ENCODE measurements at regions not wholly inside any gene's neighbourhood (a gene's known extent, or its start where the extent isn't known, plus 50 kb on each side); places are given as distances from the start of the nearest gene placed in this dataset.

GRCh38 chr9:106082621-106083020 lies 388.3 kb downstream of the TMEM38B start:
- H3K4me1 Mint-ChIP-seq (ENCODE audit: low read depth, unreplicated experiment): no peaks in the 10 kb centered on the region

GRCh38 chr9:106084702-106085101 lies 390.4 kb downstream of the TMEM38B start:
- ChIA-PET CTCF (no interaction called here), POLR2A (no interaction called here)
- H3K36me3 ChIP-seq (ENCODE audit: control insufficient read depth, insufficient read depth, low read length): no peaks in the 10 kb centered on the region

More at GRCh38 chr9:106082621-106083020, 388.3 kb downstream of the TMEM38B start:
- ChIA-PET POLR2A (no interaction called here), CTCF (no interaction called here)
- no peak for DNase-seq
- no peaks in the 10 kb centered on the region for H3K9me3 ChIP-seq
- Mint-ChIP-seq H3K4me3 (ENCODE audit: unreplicated experiment) (no peak overlapping the region), H3K27me3 (ENCODE audit: insufficient read depth, unreplicated experiment) (no peaks in the 10 kb centered on the region), H3K36me3 (ENCODE audit: insufficient read depth, unreplicated experiment) (no peaks in the 10 kb centered on the region), H3K9me3 (ENCODE audit: unreplicated experiment) (no peaks in the 10 kb centered on the region), H3K27ac (ENCODE audit: unreplicated experiment) (no peak overlapping the region)
- no peak overlapping the region for H3K4me3 ChIP-seq (ENCODE audit: low read depth, low read length)
- no peak for TF ChIP-seq CTCF (IDR thresholded peaks at IDR 0.05; ENCODE audit: insufficient read depth in 1 of 2, low read depth in 1 of 2, low read length in 1 of 2, severe bottlenecking in 1 of 2, unreplicated experiment in 1 of 2)
- intact Hi-C loops (cut with micrococcal nuclease; ENCODE audit: unreplicated experiment): no loop called here
- H3K4me1 ChIP-seq: peaks cover 7% of the 10 kb centered on the region; the same call in 1 of the 2 replicates
- no peaks in the 10 kb centered on the region for H3K36me3 ChIP-seq (ENCODE audit: control insufficient read depth, insufficient read depth, low read length)
- no peaks in the 10 kb centered on the region for H3K27me3 ChIP-seq (replicated peaks; ENCODE audit: control insufficient read depth, insufficient read depth, low read length)
- no TSS peak for BruUV-seq (replicated peaks)

GRCh38 chr9:106085479-106085878 lies 391.1 kb downstream of the TMEM38B start:
- Histone ChIP-seq H3K4me3 (ENCODE audit: low read depth, low read length) (no peak overlapping the region), H3K36me3 (ENCODE audit: control insufficient read depth, insufficient read depth, low read length) (no peaks in the 10 kb centered on the region), H3K4me1 (no peaks in the 10 kb centered on the region), H3K9me3 (no peaks in the 10 kb centered on the region), H3K27me3 (replicated peaks; ENCODE audit: control insufficient read depth, insufficient read depth, low read length) (no peaks in the 10 kb centered on the region)
- Mint-ChIP-seq H3K27ac (ENCODE audit: unreplicated experiment) (no peak overlapping the region), H3K4me1 (ENCODE audit: low read depth, unreplicated experiment) (no peaks in the 10 kb centered on the region), H3K9me3 (ENCODE audit: unreplicated experiment) (no peaks in the 10 kb centered on the region), H3K4me3 (ENCODE audit: unreplicated experiment) (no peak overlapping the region), H3K27me3 (ENCODE audit: insufficient read depth, unreplicated experiment) (no peaks in the 10 kb centered on the region), H3K36me3 (ENCODE audit: insufficient read depth, unreplicated experiment) (no peaks in the 10 kb centered on the region)
- ChIA-PET POLR2A (no interaction called here), CTCF (no interaction called here)
- no peak for DNase-seq
- intact Hi-C loops (cut with micrococcal nuclease; ENCODE audit: unreplicated experiment): no loop called here
- BruUV-seq (replicated peaks): no TSS peak
- TF ChIP-seq CTCF (IDR thresholded peaks at IDR 0.05; ENCODE audit: insufficient read depth in 1 of 2, low read depth in 1 of 2, low read length in 1 of 2, severe bottlenecking in 1 of 2, unreplicated experiment in 1 of 2): no peak

More at GRCh38 chr9:106084702-106085101, 390.4 kb downstream of the TMEM38B start:
- no peaks in the 10 kb centered on the region for H3K27me3 ChIP-seq (replicated peaks; ENCODE audit: control insufficient read depth, insufficient read depth, low read length)
- H3K9me3 ChIP-seq: no peaks in the 10 kb centered on the region
- intact Hi-C loops (cut with micrococcal nuclease; ENCODE audit: unreplicated experiment): no loop called here
- H3K4me3 ChIP-seq (ENCODE audit: low read depth, low read length): no peak overlapping the region
- no peaks in the 10 kb centered on the region for H3K4me1 ChIP-seq
- H3K4me1 Mint-ChIP-seq (ENCODE audit: low read depth, unreplicated experiment): no peaks in the 10 kb centered on the region
- H3K36me3 Mint-ChIP-seq (ENCODE audit: insufficient read depth, unreplicated experiment): no peaks in the 10 kb centered on the region
- no peak overlapping the region for H3K4me3 Mint-ChIP-seq (ENCODE audit: unreplicated experiment)
- BruUV-seq (replicated peaks): no TSS peak
- DNase-seq: no peak
- no peaks in the 10 kb centered on the region for H3K9me3 Mint-ChIP-seq (ENCODE audit: unreplicated experiment)
- H3K27ac Mint-ChIP-seq (ENCODE audit: unreplicated experiment): no peak overlapping the region
- TF ChIP-seq CTCF (IDR thresholded peaks at IDR 0.05; ENCODE audit: insufficient read depth in 1 of 2, low read depth in 1 of 2, low read length in 1 of 2, severe bottlenecking in 1 of 2, unreplicated experiment in 1 of 2): no peak
- H3K27me3 Mint-ChIP-seq (ENCODE audit: insufficient read depth, unreplicated experiment): no peaks in the 10 kb centered on the region
